Kidney tubule cell (primary cell): ENCODE measurements at regions not wholly inside any gene's neighbourhood (a gene's known extent, or its start where the extent isn't known, plus 50 kb on each side); places are given as distances from the start of the nearest gene placed in this dataset.

Experiments used
- DNase-seq: peaks from one replicate; pipeline ENCODE4 v3.0.0-alpha.2; 2018; ENCODE audit warnings: low spot score

GRCh38 chr20:40542065-40542464 lies 147.0 kb downstream of the MAFB start:
- no peak for DNase-seq

GRCh38 chr20:40540166-40540565 lies 148.9 kb downstream of the MAFB start:
- DNase-seq = no peak

- DNase-seq = no peak
Measured at GRCh38 chr20:40538131-40538530, 150.9 kb downstream of the MAFB start.

- DNase-seq = no peak
Measured at GRCh38 chr20:40536808-40537207, 152.2 kb downstream of the MAFB start.

GRCh38 chr20:40535816-40536215 lies 153.2 kb downstream of the MAFB start:
- no peak for DNase-seq

- peak; percentile 6 for DNase-seq
Measured at GRCh38 chr20:40532103-40532502, 156.9 kb downstream of the MAFB start.

GRCh38 chr20:40525351-40525750 lies 163.7 kb downstream of the MAFB start:
- no peak for DNase-seq

GRCh38 chr20:40524071-40524470 lies 165.0 kb downstream of the MAFB start:
- DNase-seq = no peak

GRCh38 chr20:40522405-40522804 lies 166.6 kb downstream of the MAFB start:
- no peak for DNase-seq

GRCh38 chr20:40521962-40522361 lies 167.1 kb downstream of the MAFB start:
- DNase-seq = no peak

GRCh38 chr20:40519918-40520317 lies 169.1 kb downstream of the MAFB start:
- no peak for DNase-seq

- no peak for DNase-seq
Measured at GRCh38 chr20:40512994-40513393, 176.0 kb downstream of the MAFB start.

- no peak for DNase-seq
Measured at GRCh38 chr20:40512591-40512990, 176.4 kb downstream of the MAFB start.

- no peak for DNase-seq
Measured at GRCh38 chr20:40511478-40511877, 177.6 kb downstream of the MAFB start.

GRCh38 chr20:40510622-40511021 lies 178.4 kb downstream of the MAFB start:
- no peak for DNase-seq

GRCh38 chr20:40508821-40509220 lies 180.2 kb downstream of the MAFB start:
- no peak for DNase-seq

GRCh38 chr20:40506537-40506939 lies 182.5 kb downstream of the MAFB start:
- peak; percentile 88 for DNase-seq

- no peak for DNase-seq
Measured at GRCh38 chr20:40503119-40503518, 185.9 kb downstream of the MAFB start.

GRCh38 chr20:40502576-40502975 lies 186.5 kb downstream of the MAFB start:
- no peak for DNase-seq

GRCh38 chr20:40499391-40499790 lies 189.6 kb downstream of the MAFB start:
- no peak for DNase-seq

- DNase-seq = no peak
Measured at GRCh38 chr20:40497899-40498691, 190.9 kb downstream of the MAFB start.

- DNase-seq = no peak
Measured at GRCh38 chr20:40495956-40496355, 193.1 kb downstream of the MAFB start.

- DNase-seq = no peak
Measured at GRCh38 chr20:40494248-40494647, 194.8 kb downstream of the MAFB start.

GRCh38 chr20:40493549-40493948 lies 195.5 kb downstream of the MAFB start:
- DNase-seq = peak; percentile 56
